ENCODE measurements at regions not wholly inside any gene's neighbourhood (a gene's known extent, or its start where the extent isn't known, plus 50 kb on each side); places are given as distances from the start of the nearest gene placed in this dataset.

- Histone ChIP-seq H3K36me3 (ENCODE audit: insufficient read depth, low read length) (no peaks in the 10 kb centered on the region), H3K4me2 (ENCODE audit: low read length) (no peak overlapping the region), H4K20me1 (ENCODE audit: insufficient read depth) (no peaks in the 10 kb centered on the region), H2AFZ (ENCODE audit: low read depth, low read length) (no peak overlapping the region), H3F3A (ENCODE audit: insufficient read depth, low read length, poor library complexity, severe bottlenecking) (no peaks in the 10 kb centered on the region), H3K79me2 (replicated peaks; ENCODE audit: insufficient read depth, low read length) (no peaks in the 10 kb centered on the region), H3K9me2 (ENCODE audit: insufficient read depth, low read length) (no peaks in the 10 kb centered on the region), H3K9ac (ENCODE audit: low read length) (no peak overlapping the region), H3K4me3 (ENCODE audit: low read length) (no peak overlapping the region), H3K27ac (ENCODE audit: low read length) (no peak overlapping the region), H3K9me3 (ENCODE audit: low read length) (no peaks in the 10 kb centered on the region), H3K27me3 (ENCODE audit: insufficient read depth, low read depth, low read length) (no peaks in the 10 kb centered on the region)
- no peak for TF ChIP-seq TAF1 (IDR thresholded peaks at IDR 0.05; ENCODE audit: low read depth)
- TF ChIP-seq POLR2AphosphoS5 (IDR thresholded peaks at IDR 0.05): no peak
- no peak for TF ChIP-seq EZH2 (IDR thresholded peaks at IDR 0.05; ENCODE audit: borderline replicate concordance, insufficient read depth, low read length, poor library complexity, severe bottlenecking)
- no peak for TF ChIP-seq EP300 (conservative IDR thresholded peaks at IDR 0.05; ENCODE audit: poor library complexity, severe bottlenecking)
Measured at GRCh38 chr3:20236603-20237002, 50.6 kb upstream of the SGO1 start.

Small RNAs in the stretch of these regions (small RNA-seq; reads per million reads assigned to genes)
- gene RNU6-815P: 0 reads per million in 3 experiments
- 0 to 0.24 (median 0) reads per million in 3 experiments for gene RNU6-822P

All from neural cell (in vitro differentiated cells).